Activated naive CD4-positive, alpha-beta T cell treated with anti-CD3 and anti-CD28 coated beads, Interleukin-2, amount 10 ng/mL, durations not matched to agents 7 days and 5 days (primary cell): ENCODE measurements at regions not wholly inside any gene's neighbourhood (a gene's known extent, or its start where the extent isn't known, plus 50 kb on each side); places are given as distances from the start of the nearest gene placed in this dataset.
A peak's percentile ranks its signal among the peaks of the same experiment; 100 is the strongest.

ENCODE experiments used
- CTCF ChIA-PET: fragments of 350-600 bp; sonication (Branson Sonifier 250); formaldehyde crosslinking; loops from one replicate; lab custom pipeline; 2021; ENCODE audit warnings: antibody characterized with exemption; lab: Charles Lee
- DNase-seq: peaks from one replicate; pipeline ENCODE4 v3.0.0-alpha.2; 2020
- H3K27ac Mint-ChIP-seq: one replicate; pipeline ENCODE4 v1.8.0; 2021; ENCODE audit warnings: mild to moderate bottlenecking, moderate library complexity, mixed read lengths
- H3K27me3 Mint-ChIP-seq: one replicate; pipeline ENCODE4 v1.8.0; 2021; ENCODE audit warnings: mild to moderate bottlenecking, mixed read lengths
- H3K36me3 Mint-ChIP-seq: one replicate; pipeline ENCODE4 v1.8.0; 2021; ENCODE audit warnings: mixed read lengths
- H3K4me1 Mint-ChIP-seq: one replicate; pipeline ENCODE4 v1.8.0; 2021; ENCODE audit warnings: mixed read lengths
- H3K4me3 Mint-ChIP-seq: one replicate; pipeline ENCODE4 v1.8.0; 2021; ENCODE audit warnings: mild to moderate bottlenecking, moderate library complexity, mixed read lengths
- H3K9me3 Mint-ChIP-seq: one replicate; pipeline ENCODE4 v1.8.0; 2021; ENCODE audit warnings: mixed read lengths

DNA sequence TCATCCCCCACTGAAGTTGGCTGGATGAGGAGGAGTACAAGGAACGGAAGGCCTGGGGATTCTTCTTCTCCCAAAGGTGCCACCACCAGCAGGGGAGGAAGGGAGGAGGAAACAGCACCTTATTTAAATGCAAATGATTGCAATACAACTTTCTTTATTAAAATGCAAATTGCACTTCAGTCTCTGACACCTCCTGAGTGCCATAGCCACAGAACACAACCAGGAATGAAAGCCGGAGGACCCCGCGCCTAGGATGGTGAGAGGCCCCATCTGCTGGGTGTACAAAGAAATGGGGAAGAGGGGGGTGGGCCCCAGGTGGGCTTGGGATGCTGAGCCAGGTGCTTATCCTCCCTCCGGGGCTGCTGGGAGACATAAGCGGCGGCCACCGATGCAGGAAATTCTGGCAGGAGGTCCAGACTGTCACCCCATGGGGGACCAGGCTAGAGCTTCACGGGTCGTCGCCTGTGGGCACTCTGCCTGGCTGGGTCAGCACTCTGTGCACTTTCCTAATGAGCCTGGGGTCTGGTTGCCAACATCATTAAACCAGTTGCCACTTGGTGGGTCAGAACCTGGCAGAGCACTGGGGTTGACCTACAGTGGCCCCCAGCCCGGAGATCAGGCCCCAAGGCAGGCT lies 154.2 kb upstream of the MLN start:
- no peak overlapping the region for H3K4me3 Mint-ChIP-seq
- no peak overlapping the region for H3K27ac Mint-ChIP-seq
- H3K9me3 Mint-ChIP-seq = no peaks in the 10 kb centered on the region
- no peak for DNase-seq
- H3K4me1 Mint-ChIP-seq = peaks cover 5% of the 10 kb centered on the region
- H3K27me3 Mint-ChIP-seq = peaks cover 31% of the 10 kb centered on the region
- CTCF ChIA-PET = interaction anchor here (0.7 to 1.3 kb wide), 5 partner anchors 10 to 139 kb away, joined by 3 to 4 read pairs (median 4); no protein-coding TSS in a partner anchor
- no peaks in the 10 kb centered on the region for H3K36me3 Mint-ChIP-seq

DNA sequence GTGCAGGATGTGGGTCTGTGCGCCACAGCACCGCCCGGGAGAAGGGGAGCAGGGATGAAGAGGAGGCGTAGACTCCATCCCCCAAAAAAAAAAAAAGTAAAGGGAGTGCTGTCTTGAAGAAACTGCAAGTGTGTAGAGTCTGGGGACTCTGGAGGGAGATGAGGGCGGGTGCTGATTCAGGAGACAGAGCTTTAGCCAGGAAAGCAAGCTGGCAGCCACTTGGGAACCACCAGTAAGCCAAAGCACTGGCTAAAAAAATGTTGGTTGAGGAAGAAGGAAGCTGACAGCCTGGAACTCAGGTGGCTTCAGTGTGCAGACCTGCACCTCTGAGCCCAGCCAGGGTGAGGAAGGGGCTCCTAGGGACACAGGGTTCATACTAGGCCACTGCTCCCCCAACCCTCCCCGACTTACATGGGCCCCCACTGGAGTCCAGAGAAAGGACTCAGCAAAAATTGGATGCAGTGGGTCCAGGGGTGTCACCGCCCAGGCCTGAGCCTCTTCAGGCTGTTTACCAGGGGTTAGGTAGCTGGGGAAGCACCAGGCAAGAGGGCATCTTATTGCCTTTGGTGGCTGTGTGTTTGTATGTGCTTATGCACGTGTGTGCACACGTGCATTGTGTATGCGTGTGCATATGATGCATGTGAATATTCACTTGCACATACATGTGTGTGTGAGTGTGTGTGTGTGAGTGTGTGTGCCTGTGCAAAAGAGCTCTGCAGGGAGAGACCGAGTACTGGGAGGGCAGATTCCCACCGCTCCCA lies 153.5 kb upstream of the MLN start:
- H3K36me3 Mint-ChIP-seq = no peaks in the 10 kb centered on the region
- CTCF ChIA-PET = interaction anchor here (1.0 to 1.3 kb wide), 2 partner anchors 9 to 21 kb away, joined by 4 read pairs; no protein-coding TSS in a partner anchor
- H3K4me3 Mint-ChIP-seq = no peak overlapping the region
- H3K4me1 Mint-ChIP-seq = peaks cover 5% of the 10 kb centered on the region
- no peak for DNase-seq
- no peaks in the 10 kb centered on the region for H3K9me3 Mint-ChIP-seq
- peaks cover 36% of the 10 kb centered on the region for H3K27me3 Mint-ChIP-seq
- peak overlapping the region; percentile 46 for H3K27ac Mint-ChIP-seq

DNA sequence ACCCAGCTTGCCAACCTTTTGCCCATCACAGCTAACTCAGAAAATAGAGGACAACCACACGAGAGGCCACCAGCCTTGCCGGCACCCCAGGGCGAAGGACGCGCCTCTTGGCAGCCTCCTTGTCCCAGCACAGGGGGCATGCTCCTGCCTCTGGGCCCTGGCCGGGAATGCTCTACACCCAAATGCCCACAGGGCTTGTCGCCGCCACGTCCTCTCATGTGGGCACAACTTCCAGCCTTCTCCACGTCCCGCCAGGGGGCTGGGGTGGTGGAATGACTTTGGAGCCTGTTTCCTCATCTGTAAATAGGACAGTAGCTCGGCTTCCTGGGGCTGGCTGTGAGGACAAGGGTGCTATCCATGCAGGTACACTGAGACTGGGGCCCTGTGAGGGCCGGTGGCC lies 152.4 kb upstream of the MLN start:
- peaks cover 45% of the 10 kb centered on the region for H3K27me3 Mint-ChIP-seq
- no peak overlapping the region for H3K4me3 Mint-ChIP-seq
- no peaks in the 10 kb centered on the region for H3K9me3 Mint-ChIP-seq
- CTCF ChIA-PET = no interaction called here
- H3K27ac Mint-ChIP-seq = no peak overlapping the region
- H3K36me3 Mint-ChIP-seq = no peaks in the 10 kb centered on the region
- no peak for DNase-seq
- H3K4me1 Mint-ChIP-seq = peaks cover 5% of the 10 kb centered on the region

DNA sequence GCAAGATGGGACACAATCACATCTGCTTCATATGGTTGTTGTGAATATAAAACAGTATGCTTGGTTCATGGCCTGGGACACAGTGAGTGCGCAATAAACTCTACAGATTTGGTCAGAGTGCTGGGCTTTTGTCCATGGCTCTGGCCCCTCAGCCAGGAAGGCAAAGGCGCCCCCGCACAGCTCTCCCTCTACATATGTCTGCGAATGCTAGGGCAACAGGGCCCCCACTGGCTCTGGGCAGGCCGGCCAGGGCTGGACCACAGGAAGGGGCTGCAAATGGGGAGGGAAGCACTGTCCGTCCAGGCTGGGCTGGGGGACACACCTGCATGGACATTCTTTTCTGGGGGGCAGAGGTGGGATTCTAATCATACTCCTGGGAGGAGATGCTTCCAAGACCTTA lies 151.8 kb upstream of the MLN start:
- H3K4me3 Mint-ChIP-seq = no peak overlapping the region
- CTCF ChIA-PET = interaction anchor here (0.5 kb wide), 1 partner anchor 466 kb away, joined by 4 read pairs; no protein-coding TSS in a partner anchor
- H3K27ac Mint-ChIP-seq = no peak overlapping the region
- H3K9me3 Mint-ChIP-seq = no peaks in the 10 kb centered on the region
- no peaks in the 10 kb centered on the region for H3K36me3 Mint-ChIP-seq
- H3K27me3 Mint-ChIP-seq = peaks cover 42% of the 10 kb centered on the region
- peaks cover 5% of the 10 kb centered on the region for H3K4me1 Mint-ChIP-seq
- no peak for DNase-seq

DNA sequence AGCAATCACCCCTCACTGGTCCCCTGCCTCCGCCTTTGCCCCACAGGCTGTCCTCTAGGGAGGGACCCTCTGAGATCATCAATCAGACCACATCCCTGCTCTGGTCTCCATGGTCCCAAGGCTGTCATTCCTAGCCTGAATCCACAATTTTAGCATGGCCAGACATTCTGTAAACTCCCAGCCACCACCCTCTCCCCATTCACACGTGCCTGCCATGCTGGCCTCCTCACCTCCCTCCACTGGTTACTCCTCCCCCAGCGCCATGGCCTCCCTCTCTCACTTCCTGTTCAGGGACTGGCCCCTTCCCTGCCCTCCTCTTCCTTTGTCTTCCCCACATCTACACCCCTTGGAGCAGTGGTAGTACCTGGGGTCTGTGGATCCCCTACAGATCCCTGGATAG lies 150.7 kb upstream of the MLN start:
- Mint-ChIP-seq H3K9me3 (no peaks in the 10 kb centered on the region), H3K27ac (no peak overlapping the region), H3K36me3 (no peaks in the 10 kb centered on the region), H3K4me1 (peaks cover 5% of the 10 kb centered on the region), H3K4me3 (no peak overlapping the region), H3K27me3 (peaks cover 43% of the 10 kb centered on the region)
- CTCF ChIA-PET = no interaction called here
- no peak for DNase-seq

DNA sequence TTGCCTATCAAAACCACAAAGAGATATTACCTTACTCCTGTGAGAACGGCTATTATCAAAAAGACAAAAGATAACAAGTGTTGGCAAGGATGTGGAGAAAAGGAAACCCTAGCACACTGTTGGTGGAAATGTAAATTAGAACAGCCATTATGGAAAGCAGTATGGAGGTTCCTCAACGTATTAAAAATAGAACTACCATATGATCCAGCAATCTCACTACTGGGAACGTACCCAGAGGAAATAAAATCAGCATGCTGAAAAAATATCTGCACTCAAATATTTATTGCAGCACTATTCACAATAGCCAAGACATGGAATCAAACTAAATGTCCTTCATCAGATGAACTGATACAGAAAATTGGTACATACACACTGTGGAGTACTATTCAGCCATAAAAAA lies 149.4 kb upstream of the MLN start:
- H3K4me1 Mint-ChIP-seq = peaks cover 5% of the 10 kb centered on the region
- H3K4me3 Mint-ChIP-seq = no peak overlapping the region
- H3K27ac Mint-ChIP-seq = no peak overlapping the region
- H3K27me3 Mint-ChIP-seq = peaks cover 41% of the 10 kb centered on the region
- no peaks in the 10 kb centered on the region for H3K36me3 Mint-ChIP-seq
- no peaks in the 10 kb centered on the region for H3K9me3 Mint-ChIP-seq
- CTCF ChIA-PET = no interaction called here
- DNase-seq = no peak

DNA sequence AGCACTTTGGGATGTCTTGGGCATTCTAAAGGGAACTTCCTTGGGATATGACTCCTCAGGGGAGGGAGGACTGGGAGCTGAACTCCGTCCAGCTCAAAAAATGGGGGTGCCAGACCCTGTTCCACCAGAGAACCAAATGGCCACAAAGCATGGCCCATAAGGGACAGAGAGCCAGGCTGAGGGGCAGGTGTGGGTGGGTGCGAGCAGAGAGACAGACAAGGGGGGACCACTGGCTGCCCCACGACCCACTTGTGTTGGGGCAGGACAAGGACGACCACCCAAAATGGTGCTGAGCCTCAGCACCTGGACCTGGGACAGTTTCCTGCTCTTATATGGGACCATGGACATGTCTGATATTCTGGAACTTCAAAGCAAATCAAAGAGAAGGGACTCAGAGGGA lies 148.2 kb upstream of the MLN start:
- CTCF ChIA-PET = no interaction called here
- peaks cover 5% of the 10 kb centered on the region for H3K4me1 Mint-ChIP-seq
- H3K27me3 Mint-ChIP-seq = peaks cover 46% of the 10 kb centered on the region
- H3K4me3 Mint-ChIP-seq = no peak overlapping the region
- no peaks in the 10 kb centered on the region for H3K9me3 Mint-ChIP-seq
- no peak for DNase-seq
- H3K27ac Mint-ChIP-seq = no peak overlapping the region
- no peaks in the 10 kb centered on the region for H3K36me3 Mint-ChIP-seq

DNA sequence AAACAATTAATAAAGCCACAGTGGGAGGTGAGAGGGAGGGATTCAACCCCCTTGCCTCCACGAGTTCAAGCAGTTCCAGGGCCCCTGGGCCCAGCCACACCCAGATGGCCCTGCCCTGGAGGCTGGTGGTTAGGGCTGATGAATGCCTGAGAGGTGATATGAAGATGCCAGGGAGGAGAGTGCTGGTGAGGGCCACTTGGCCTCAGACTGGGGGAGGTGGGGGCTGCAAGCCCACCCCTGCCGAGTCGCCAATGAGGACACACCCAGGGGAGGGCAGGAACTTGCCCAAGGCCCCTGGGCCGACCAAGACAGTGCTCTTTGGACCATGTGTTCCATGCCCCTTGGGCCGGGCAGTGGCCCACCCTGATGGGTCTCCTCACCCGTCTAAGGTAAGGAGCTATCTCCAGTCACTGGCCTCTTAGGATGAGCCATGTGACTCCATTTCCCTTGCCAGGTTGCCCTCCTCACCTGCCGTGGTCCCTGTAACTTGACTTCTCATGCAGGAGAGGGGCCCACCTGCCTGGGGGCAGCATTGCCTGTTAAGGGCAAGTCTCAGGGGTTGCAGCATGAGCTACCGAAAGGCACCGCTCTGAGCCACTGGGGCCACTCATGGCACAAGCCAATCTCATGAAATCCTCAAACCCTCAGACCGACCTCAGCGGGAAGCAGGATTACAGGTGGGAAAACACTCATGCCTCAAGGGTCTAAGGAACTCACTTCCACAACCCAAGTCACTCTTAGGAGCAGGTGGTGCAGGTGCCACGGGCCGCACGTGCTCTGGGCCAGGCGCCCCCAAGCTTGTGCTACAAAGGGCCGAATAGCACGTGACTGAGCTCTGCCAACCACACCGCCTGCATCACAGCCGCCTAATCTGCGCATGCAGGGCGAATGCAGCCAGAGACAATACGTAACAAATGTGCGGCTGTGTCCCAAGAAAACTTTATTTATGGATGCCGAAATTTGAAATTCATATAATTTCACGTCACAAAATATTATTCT lies 147.4 kb upstream of the MLN start:
- Mint-ChIP-seq H3K9me3 (no peaks in the 10 kb centered on the region), H3K27me3 (peaks cover 50% of the 10 kb centered on the region), H3K36me3 (no peaks in the 10 kb centered on the region), H3K27ac (no peak overlapping the region), H3K4me1 (peaks cover 5% of the 10 kb centered on the region), H3K4me3 (no peak overlapping the region)
- DNase-seq = no peak
- CTCF ChIA-PET = no interaction called here

DNA sequence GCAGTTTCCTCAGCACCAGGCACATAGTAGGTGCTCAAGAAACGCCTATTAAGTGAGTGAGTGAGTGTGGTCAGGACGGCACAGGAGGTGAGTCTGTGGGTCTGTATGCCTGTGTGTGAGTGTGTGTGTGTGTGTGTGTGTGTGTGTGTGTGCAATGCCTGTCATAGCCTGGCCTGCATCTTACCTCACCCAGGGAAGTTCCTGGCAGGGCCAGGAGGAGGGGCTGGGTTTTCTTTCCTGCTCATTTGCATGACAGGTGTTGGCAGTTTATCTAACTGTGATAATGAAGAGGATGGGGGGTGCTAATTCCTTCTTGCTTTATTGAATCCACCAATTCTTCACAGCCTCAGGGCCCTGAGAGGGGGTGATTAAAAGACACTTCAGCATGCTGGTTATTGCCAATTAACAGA lies 146.7 kb upstream of the MLN start:
- H3K36me3 Mint-ChIP-seq = no peaks in the 10 kb centered on the region
- no peak overlapping the region for H3K4me3 Mint-ChIP-seq
- peaks cover 5% of the 10 kb centered on the region for H3K4me1 Mint-ChIP-seq
- H3K27me3 Mint-ChIP-seq = peaks cover 49% of the 10 kb centered on the region
- H3K27ac Mint-ChIP-seq = no peak overlapping the region
- DNase-seq = no peak
- H3K9me3 Mint-ChIP-seq = no peaks in the 10 kb centered on the region
- CTCF ChIA-PET = no interaction called here

DNA sequence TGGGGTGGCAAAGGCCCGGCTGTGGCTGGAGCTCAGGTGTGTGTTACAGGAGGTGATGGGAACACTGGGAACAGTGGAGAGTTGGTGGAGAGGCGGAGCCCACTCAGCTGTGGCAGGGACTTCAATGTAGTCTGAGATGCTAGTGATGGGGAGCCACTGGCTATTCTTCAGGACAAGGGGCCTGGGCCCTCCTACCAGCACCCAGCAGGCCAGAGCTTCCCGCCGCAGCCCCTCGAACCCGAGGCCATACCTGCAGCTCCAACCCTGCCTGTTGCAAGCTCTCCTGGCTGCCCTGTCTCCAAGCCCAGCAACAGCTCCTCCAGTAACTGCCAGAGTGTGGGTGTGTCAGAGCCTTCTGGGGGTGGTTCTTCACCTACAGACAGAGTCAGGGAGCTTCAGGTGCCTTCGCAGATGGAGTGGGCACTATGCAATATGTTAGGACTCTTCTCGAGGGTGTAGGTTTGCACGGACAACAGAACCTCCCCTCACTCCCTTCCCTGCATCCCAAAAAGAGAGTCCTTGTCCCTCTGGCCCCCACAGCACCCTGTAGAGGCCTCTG lies 146.2 kb upstream of the MLN start:
- Mint-ChIP-seq H3K27me3 (peaks cover 50% of the 10 kb centered on the region), H3K27ac (no peak overlapping the region), H3K4me3 (no peak overlapping the region), H3K36me3 (no peaks in the 10 kb centered on the region), H3K4me1 (peaks cover 5% of the 10 kb centered on the region), H3K9me3 (no peaks in the 10 kb centered on the region)
- DNase-seq = no peak
- CTCF ChIA-PET = interaction anchor here (0.8 to 0.9 kb wide), 2 partner anchors 9 to 162 kb away, joined by 3 to 4 read pairs; no protein-coding TSS in a partner anchor

DNA sequence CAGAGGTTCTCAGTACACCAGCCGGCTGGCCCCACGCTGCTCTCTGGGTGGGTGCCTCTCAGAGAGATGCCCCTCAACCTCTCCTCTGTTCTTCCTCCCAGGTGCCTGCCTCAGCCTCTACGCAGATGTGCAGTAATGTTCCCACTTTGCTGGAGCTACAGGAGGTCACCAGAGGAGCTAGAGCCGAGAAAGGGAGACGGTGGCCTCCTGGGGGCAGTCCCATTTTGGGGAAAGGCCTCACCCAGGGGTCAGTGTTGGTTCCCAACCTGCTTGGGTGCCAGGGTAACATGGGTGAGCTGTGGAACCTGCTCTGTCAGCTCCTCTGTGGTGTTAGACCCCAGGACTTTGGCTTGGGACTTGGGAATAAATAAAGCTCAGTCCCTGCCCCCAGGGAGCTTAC lies 145.3 kb upstream of the MLN start:
- Mint-ChIP-seq H3K4me1 (no peaks in the 10 kb centered on the region), H3K27ac (no peak overlapping the region)

DNA sequence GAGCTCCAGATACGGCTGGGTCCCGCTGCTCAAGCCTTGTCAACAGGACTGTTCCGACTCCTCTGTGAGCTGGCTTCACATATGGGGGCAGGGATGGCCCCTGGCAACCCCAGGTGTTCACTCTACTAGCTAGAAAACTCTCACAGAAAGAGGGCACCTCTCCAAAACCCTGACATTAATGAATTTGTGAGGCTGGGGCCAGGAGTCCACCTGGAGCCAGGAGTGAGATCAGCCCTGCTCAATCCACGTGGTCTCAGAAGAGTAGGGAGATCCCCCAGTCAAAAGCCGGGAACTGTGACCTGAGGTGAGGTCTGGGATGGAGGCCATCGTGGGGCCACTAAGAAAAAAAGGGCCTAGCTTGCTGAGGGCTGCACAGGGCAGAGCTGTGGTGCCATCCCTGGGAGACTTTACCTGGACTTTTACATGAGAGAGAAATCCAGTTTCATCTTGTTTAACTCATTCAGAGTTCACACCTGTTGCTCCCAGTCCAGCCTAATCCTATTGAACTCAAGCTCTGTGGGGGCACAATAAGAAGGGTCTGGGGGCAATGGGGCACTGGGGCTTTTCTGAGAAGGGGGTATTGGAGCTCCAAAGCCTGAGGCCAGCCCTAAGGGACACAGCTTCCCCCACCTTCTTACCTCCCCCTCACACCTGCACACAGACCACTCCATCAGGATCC lies 144.3 kb upstream of the MLN start:
- Mint-ChIP-seq H3K4me1 (no peaks in the 10 kb centered on the region), H3K27ac (no peak overlapping the region), H3K9me3 (no peaks in the 10 kb centered on the region), H3K36me3 (no peaks in the 10 kb centered on the region), H3K4me3 (no peak overlapping the region), H3K27me3 (peaks cover 62% of the 10 kb centered on the region)
- no peak for DNase-seq
- CTCF ChIA-PET = interaction anchor here (0.6 to 1.8 kb wide), 4 partner anchors 10 to 49 kb away, joined by 3 to 5 read pairs (median 4); no protein-coding TSS in a partner anchor

More for the DNA sequence above, 145.3 kb upstream of the MLN start:
- CTCF ChIA-PET = interaction anchor here (0.8 to 0.9 kb wide), 2 partner anchors 10 to 161 kb away, joined by 3 to 4 read pairs; no protein-coding TSS in a partner anchor
- H3K27me3 Mint-ChIP-seq = peaks cover 53% of the 10 kb centered on the region
- no peak overlapping the region for H3K4me3 Mint-ChIP-seq
- no peak for DNase-seq
- H3K9me3 Mint-ChIP-seq = no peaks in the 10 kb centered on the region
- H3K36me3 Mint-ChIP-seq = no peaks in the 10 kb centered on the region

DNA sequence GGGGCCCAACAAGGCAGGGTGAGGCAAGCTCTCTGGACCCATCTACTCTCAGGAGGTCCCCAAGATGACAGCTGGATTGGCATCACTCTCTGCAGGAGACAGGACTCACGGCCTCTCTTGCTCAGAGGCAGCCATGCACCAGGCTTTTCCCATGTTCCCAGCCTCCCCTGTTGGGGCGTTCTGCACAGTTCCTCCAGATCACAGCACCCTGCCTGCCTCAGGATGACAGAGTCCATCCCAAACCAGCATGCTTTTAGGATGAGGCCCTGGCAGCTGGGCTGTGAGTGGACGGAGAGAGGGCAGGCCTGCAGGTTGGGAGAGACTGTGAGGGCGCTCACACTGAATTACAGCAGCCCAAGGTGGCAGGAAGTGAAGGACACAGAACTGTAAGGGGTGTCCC lies 143.2 kb upstream of the MLN start:
- peaks cover 59% of the 10 kb centered on the region for H3K27me3 Mint-ChIP-seq
- CTCF ChIA-PET = interaction anchor here (1.5 to 1.8 kb wide), 2 partner anchors 12 to 18 kb away, joined by 4 to 5 read pairs; no protein-coding TSS in a partner anchor
- H3K4me1 Mint-ChIP-seq = no peaks in the 10 kb centered on the region
- H3K4me3 Mint-ChIP-seq = no peak overlapping the region
- no peaks in the 10 kb centered on the region for H3K9me3 Mint-ChIP-seq
- H3K36me3 Mint-ChIP-seq = no peaks in the 10 kb centered on the region
- no peak for DNase-seq
- H3K27ac Mint-ChIP-seq = no peak overlapping the region
